Retina (tissue), 1 donor: ENCODE measurements at regions not wholly inside any gene's neighbourhood (a gene's known extent, or its start where the extent isn't known, plus 50 kb on each side); places are given as distances from the start of the nearest gene placed in this dataset.
"Not testable (repeated sequence)": the region's sequence is repeated elsewhere in the genome, so short reads cannot be mapped to it uniquely, and the experiment has no call there.

Experiments used
- DNase-seq: peaks from one replicate; pipeline ENCODE4 v3.0.0-alpha.2; 2016

GRCh38 chr9:22170556-22170955, 161.5 kb upstream of the CDKN2B start:
- DNase-seq = no peak

- DNase-seq = no peak
Measured at GRCh38 chr9:22170990-22171670, 162.0 kb upstream of the CDKN2B start.

DNA sequence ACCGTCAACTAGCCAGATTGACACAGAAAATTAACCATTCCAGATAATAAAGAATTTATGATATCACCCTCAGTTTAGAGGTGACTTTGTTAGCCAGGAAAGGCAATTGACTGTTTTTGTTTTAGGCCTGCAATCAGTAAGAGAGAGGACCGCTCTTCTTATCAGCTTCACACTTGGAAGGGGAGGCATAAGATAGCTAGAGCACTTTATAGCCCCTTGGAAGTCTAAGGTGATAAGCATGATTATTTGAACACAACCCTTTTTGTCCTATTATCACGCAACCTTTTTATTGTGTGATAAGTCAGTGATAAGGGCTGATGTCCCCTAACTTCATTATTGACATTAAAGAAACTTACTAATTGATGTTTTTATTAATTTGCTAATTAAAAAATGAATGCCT, 162.6 kb upstream of the CDKN2B start:
- DNase-seq = no peak

DNA sequence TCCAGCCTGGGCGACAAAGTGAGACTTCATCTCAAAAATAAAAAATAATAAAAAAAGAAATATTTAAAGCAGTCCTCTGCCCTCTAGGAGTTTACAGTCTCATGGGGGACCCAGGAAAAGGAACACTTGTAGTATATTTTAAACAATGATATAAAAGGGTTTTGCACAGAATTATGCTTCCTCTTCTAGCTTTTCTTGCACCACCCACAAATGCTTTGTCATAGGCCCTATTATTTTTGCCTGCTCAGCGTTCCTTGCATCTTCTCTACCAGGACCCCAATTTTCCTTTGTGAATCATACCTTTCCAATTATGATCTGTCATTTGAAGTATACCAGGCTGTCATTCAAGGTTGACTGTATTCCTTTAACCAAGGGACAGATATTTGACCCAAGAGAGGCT, 164.8 kb upstream of the CDKN2B start:
- no peak for DNase-seq

- DNase-seq = no peak
Measured at GRCh38 chr9:22175972-22176545, 167.0 kb upstream of the CDKN2B start.

- DNase-seq = not testable (repeated sequence)
Measured at GRCh38 chr9:22181021-22181420, 171.9 kb upstream of the CDKN2B start.

DNA sequence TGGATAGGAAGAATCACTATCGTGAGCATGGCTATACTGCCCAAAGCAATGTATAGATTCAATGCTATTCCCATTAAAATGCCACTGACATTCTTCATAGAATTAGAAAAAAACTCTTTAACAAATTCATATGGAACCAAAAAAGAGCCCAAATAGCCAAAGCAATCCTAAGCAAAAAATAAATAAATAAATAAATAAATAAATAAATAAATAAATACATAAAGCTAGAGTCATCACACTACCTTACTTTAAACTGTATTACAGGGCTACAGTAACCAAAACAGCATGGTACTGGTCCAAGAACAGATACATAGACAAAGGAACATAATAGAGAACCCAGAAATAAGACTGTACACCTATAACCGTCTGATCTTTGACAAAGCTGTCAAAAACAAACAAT, 180.4 kb upstream of the CDKN2B start:
- no peak for DNase-seq

GRCh38 chr9:22197000-22197399, 187.9 kb upstream of the CDKN2B start:
- DNase-seq = not testable (repeated sequence)

DNA sequence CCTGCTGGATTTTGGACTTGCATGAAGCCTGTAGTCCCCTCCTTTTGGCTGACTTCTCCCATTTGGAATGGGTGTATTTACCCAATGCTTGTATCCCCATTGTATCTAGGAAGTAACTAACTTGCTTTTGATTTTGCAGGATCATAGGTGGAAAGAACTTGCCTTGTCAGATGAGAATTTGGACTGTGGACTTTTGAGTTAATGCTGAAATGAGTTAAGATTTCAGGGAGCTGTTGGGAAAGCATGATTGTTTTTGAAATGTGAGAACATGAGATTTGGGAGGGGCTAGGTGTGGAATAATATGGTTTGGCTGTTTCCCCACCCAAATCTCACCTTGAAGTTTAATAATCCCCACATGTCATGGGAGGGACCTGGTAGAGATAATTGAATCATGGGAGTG, 189.6 kb upstream of the CDKN2B start:
- no peak for DNase-seq

DNA sequence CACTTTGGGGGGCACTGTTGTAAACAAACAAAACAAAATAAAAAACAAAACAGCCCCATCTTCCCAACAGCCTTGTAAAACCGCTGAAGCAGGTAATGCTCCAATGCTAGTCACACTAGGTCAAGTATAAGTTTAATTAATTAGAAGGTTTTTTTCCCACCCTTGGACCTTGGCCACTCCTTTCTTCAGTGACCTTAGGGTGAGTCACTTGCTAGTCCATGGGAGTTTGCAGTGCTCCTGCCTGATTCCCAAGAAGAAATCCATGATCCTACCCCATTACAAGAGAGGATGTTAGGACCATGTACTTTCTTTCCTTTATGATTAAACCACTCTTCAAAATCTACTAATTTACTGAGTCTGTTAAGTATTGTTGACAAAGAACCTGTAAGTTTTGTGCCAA, 192.2 kb upstream of the CDKN2B start:
- no peak for DNase-seq

- DNase-seq = no peak
Measured at GRCh38 chr9:22203371-22204138, 194.4 kb upstream of the CDKN2B start.

DNA sequence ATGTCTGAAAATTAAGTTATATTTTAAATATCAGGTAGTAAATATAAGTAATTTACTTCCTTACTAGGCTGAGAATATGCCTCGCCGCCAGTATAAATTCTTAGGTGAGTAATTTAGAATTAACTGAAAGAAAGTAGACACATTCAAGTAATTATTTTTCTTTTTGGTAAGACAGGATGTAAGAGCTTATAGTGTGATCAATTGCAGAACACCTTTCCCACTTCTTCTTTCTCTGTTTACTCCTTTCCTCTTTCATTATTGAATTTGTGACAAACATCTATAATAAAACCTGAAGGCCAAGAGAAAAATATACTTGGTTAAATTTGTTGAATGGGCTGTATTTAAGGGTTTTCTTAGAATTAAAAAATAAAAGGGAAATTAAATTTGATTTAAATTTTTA, 195.1 kb upstream of the CDKN2B start:
- DNase-seq = no peak

DNA sequence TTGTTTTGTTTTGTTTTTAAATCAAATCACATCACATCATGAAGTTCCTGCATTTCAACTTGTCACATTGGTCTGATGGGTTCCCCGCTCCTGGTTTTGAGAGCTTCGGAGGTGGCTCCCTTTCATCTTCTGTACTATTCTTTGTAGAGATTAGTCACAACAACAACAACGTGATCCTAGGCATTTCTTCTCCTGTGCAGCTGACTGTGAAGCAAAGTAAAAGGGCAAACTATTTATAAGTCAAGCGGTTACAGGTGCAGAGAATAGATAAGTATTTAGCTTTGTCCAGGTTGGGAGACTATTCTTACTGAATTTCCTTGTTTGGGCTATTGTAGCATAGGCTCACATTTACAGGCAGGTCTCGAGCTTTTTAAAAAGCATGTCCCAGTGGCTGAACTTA, 197.7 kb upstream of the CDKN2B start:
- no peak for DNase-seq

GRCh38 chr9:22208846-22209585, 199.9 kb upstream of the CDKN2B start:
- no peak for DNase-seq

- no peak for DNase-seq
Measured at GRCh38 chr9:22210262-22210661, 201.2 kb upstream of the CDKN2B start.

- DNase-seq = no peak
Measured at GRCh38 chr9:22210936-22211335, 201.8 kb upstream of the CDKN2B start.

- no peak for DNase-seq
Measured at GRCh38 chr9:22211588-22212360, 202.7 kb upstream of the CDKN2B start.

DNA sequence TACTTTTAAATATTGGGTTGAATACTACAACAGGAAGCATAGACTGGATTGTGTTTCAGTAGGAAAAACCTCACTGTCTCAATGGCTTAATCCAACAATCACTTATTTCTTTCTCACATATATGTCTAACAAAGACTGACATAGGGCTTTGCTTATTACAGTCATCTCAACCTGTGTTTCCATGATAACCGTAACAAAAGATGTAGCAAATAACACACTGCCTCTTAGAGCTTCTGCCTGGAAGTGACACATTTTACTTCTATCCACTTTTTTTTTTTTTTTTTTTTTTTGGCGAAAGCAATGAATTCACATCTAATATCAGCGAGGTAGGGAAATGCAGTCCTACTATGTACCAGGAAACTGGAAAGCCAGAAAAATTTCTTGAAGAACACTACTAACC, 204.9 kb upstream of the CDKN2B start:
- DNase-seq = no peak

DNA sequence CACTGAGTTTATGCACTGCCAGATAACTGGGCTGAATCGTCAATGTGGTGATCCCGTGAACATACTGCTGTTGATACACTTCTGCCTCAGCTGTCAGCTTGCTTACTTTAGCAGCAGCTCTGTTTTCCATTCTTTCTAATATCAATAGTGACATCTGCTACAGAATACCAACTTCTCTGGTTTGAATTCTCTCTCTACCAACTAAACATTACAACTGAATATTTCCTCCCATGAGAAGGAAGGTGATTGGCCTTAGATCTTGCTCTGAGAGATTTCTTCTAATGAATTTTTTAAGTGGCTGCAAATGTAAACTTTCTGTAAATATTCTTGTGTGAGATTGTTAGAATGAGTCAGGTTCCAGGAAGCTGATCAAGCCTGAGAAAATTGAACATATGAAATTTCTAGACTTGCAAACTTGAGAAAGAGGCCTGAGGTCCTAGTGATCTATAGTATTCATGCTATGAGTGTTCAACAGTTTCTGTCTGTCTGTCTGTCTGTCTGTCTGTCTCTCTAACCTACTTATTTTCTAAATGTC, 205.5 kb upstream of the CDKN2B start:
- DNase-seq = no peak

DNA sequence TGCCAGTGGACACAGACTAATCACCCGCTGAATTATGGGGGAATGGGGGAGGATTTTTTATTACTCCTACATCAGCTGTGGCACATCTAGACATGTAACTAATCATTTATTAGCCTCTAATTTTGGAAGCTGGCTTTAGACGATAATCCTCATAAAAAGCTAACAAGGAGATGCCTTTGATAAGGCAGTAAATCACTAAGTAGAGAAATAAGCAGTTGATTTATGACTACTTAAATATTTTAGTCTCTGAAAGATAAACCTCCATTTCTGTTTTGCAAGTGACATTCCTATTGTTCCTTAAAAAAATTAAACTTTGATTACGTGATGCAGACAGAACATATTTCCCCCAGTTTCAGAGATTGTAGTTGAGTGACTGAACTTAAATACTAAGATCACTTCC, 206.4 kb upstream of the CDKN2B start:
- no peak for DNase-seq

DNA sequence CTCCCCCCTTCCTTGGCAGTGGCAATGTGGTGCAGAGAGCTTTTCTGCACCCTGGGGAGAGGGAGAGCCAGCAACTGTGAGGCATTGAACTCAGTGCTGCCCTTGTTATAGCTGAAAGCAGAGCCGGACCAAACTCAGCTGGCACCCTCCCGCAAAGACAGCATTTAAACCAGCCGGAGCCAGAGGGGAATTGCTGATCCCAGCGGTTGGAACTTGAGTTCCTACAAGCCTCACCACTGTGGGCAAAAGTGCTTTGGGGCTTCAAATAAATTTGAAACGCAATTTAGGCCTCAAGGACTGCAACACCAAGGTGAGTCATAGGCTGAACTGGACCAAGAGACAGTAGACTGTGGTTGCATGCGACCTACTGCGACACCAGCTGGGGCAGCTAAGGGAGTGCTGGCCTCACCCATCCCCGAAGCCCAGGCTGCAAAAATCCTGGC, 207.6 kb upstream of the CDKN2B start:
- DNase-seq = no peak

GRCh38 chr9:22217254-22217653, 208.1 kb upstream of the CDKN2B start:
- no peak for DNase-seq
